ENCODE measurements at regions not wholly inside any gene's neighbourhood (a gene's known extent, or its start where the extent isn't known, plus 50 kb on each side); places are given as distances from the start of the nearest gene placed in this dataset.

GRCh38 chr11:45597097-45597496 lies 68.3 kb downstream of the CHST1 start:
- Histone ChIP-seq H3K4me1 (no peaks in the 10 kb centered on the region), H3K27ac (no peak overlapping the region), H3K27me3 (ENCODE audit: low read depth) (no peaks in the 10 kb centered on the region), H3K36me3 (no peaks in the 10 kb centered on the region), H3K9me3 (no peaks in the 10 kb centered on the region), H3K4me3 (no peak overlapping the region)
- TF ChIP-seq CTCF (IDR thresholded peaks at IDR 0.05): no peak
- ATAC-seq (no peak), DNase-seq (no peak)
- intact Hi-C loops (cut with DNase I): no loop called here

- Histone ChIP-seq H3K36me3 (no peaks in the 10 kb centered on the region), H3K4me3 (no peak overlapping the region), H3K4me1 (no peaks in the 10 kb centered on the region), H3K9me3 (no peaks in the 10 kb centered on the region), H3K27ac (no peak overlapping the region), H3K27me3 (ENCODE audit: low read depth) (no peaks in the 10 kb centered on the region)
- DNase-seq (no peak), ATAC-seq (no peak)
- intact Hi-C loops (cut with DNase I): no loop called here
- no peak for TF ChIP-seq CTCF (IDR thresholded peaks at IDR 0.05)
These were observed 68.9 kb downstream of the CHST1 start for GRCh38 chr11:45596571-45596970.

DNA sequence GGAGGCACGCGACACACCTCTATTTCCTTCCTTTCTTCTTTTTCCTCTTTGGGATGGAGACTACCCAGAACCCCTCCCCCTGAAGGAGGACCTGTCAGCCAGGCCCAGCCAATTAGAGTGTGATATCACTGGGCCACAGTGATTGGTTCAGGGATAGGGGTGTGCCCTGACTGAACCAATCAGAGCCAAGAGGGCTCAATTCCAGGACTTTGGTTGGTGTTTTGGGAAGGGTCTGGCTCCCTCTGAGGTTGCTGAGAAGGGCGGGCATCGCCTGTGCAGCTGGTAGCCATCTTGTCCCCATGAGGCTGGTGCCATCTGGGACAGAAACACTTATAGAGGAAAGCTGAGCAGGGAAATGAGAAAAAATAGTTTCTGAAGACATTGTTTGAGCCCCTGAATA lies 71.4 kb downstream of the CHST1 start:
- Histone ChIP-seq H3K4me3 (no peak overlapping the region), H3K27ac (no peak overlapping the region), H3K9me3 (no peaks in the 10 kb centered on the region), H3K27me3 (ENCODE audit: low read depth) (no peaks in the 10 kb centered on the region), H3K36me3 (no peaks in the 10 kb centered on the region), H3K4me1 (no peaks in the 10 kb centered on the region)
- intact Hi-C loops (cut with DNase I): no loop called here
- ATAC-seq (no peak), DNase-seq (no peak)
- no peak for TF ChIP-seq CTCF (IDR thresholded peaks at IDR 0.05)

DNA sequence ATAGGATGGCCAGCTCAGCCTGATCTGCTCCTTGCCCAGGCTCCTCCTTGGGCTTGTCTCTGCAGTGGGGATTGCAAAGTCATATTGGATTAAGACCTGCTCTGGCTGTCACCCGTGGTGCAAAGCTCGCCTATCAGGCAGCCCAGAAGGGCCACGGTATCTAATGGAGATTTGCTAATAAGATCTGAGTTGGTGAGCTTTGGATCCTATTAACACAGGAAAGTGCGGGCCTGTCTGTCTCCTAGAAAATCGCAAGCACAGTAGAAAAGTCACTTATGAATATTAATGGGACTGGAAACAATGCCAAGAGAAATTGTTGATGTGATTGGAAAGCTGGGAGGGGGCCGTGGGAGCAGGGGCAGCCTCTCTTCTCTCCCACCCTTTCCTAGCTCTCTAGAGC lies 72.8 kb downstream of the CHST1 start:
- DNase-seq: no peak
- Histone ChIP-seq H3K27ac (no peak overlapping the region), H3K27me3 (ENCODE audit: low read depth) (no peaks in the 10 kb centered on the region), H3K4me1 (no peaks in the 10 kb centered on the region), H3K36me3 (no peaks in the 10 kb centered on the region), H3K4me3 (no peak overlapping the region), H3K9me3 (no peaks in the 10 kb centered on the region)
- intact Hi-C loops (cut with DNase I): no loop called here
- TF ChIP-seq CTCF (IDR thresholded peaks at IDR 0.05): no peak
- no peak for ATAC-seq

GRCh38 chr11:45590743-45591142 lies 74.7 kb downstream of the CHST1 start:
- no peaks in the 10 kb centered on the region for H3K9me3 ChIP-seq
- intact Hi-C loops (cut with DNase I): no loop called here
- H3K36me3 ChIP-seq: no peaks in the 10 kb centered on the region
- no peak overlapping the region for H3K4me3 ChIP-seq
- TF ChIP-seq CTCF (IDR thresholded peaks at IDR 0.05): no peak
- H3K27me3 ChIP-seq (ENCODE audit: low read depth): no peaks in the 10 kb centered on the region
- no peak for ATAC-seq
- no peaks in the 10 kb centered on the region for H3K4me1 ChIP-seq
- no peak overlapping the region for H3K27ac ChIP-seq
- no peak for DNase-seq

DNA sequence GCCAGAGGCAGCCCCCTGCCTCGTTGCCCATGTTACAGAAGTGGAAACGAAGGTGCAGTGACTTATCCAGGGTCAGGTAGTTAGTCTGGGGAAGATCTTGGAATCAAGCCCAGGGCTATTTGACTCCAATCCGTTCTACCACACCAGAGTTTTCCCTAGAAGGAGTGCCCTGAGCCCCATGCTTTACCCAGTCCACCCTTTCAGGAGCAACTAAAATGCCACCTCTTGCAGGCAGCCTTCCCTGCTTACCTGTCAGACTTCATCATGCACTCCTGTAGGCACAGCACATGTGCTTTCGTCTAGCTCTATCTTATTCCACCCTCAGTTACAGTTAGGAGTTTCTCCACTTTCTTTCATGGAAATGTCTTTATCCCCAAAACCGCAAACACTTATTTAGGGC lies 80.2 kb downstream of the CHST1 start:
- TF ChIP-seq CTCF (IDR thresholded peaks at IDR 0.05): no peak
- intact Hi-C loops (cut with DNase I): no loop called here

More for the DNA sequence above, 80.2 kb downstream of the CHST1 start:
- H3K9me3 ChIP-seq: no peaks in the 10 kb centered on the region
- no peak for DNase-seq
- no peak for ATAC-seq
- H3K36me3 ChIP-seq: no peaks in the 10 kb centered on the region
- H3K4me1 ChIP-seq: no peaks in the 10 kb centered on the region
- H3K4me3 ChIP-seq: no peak overlapping the region
- no peak overlapping the region for H3K27ac ChIP-seq
- H3K27me3 ChIP-seq (ENCODE audit: low read depth): no peaks in the 10 kb centered on the region
